ENCODE measurements at regions not wholly inside any gene's neighbourhood (a gene's known extent, or its start where the extent isn't known, plus 50 kb on each side); places are given as distances from the start of the nearest gene placed in this dataset.
"Not testable (repeated sequence)": the region's sequence is repeated elsewhere in the genome, so short reads cannot be mapped to it uniquely, and the experiment has no call there.

GRCh38 chr20:52004715-52005114 is 186.9 kb downstream of the ZFP64 start:
- no peak for DNase-seq

GRCh38 chr20:52004018-52004417 is 187.6 kb downstream of the ZFP64 start:
- no peak for DNase-seq

GRCh38 chr20:52003415-52003814 is 188.2 kb downstream of the ZFP64 start:
- no peak for DNase-seq

- DNase-seq = no peak
Observed at GRCh38 chr20:52001999-52002666, 189.4 kb downstream of the ZFP64 start.

DNA sequence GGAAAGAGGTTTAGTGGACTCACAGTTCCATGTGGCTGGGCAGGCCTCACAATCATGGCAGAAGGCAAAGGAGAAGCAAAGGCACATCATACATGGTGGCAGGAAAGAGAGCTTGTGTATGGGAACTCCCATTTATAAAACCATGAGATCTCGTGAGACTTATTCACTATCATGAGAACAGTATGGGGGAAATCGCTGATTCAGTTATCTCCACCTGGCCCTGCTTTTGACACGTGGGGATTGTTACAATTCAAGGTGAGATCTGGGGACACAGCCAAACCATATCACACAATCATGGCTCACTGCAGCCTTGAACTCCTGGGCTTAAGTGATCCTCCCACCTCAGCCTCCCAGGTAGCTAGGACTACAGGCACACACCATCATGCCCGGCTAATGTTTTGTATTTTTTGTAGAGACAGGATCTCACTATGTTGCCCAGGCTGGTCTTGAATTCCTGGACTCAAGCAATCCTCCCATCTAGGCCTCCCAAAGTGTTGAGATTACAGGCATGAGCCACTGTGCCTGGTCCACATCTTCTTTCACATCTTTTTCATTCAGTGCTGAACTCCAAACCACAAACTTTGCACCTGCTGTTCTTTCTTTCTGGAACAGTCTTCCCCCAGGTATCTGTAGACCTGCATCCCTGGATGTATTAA is 194.2 kb downstream of the ZFP64 start:
- DNase-seq = not testable (repeated sequence)

GRCh38 chr20:51995551-51995951 is 193.2 kb upstream of the SALL4 start:
- no peak for DNase-seq

GRCh38 chr20:51994751-51995417 is 192.6 kb upstream of the SALL4 start:
- DNase-seq = no peak

DNA sequence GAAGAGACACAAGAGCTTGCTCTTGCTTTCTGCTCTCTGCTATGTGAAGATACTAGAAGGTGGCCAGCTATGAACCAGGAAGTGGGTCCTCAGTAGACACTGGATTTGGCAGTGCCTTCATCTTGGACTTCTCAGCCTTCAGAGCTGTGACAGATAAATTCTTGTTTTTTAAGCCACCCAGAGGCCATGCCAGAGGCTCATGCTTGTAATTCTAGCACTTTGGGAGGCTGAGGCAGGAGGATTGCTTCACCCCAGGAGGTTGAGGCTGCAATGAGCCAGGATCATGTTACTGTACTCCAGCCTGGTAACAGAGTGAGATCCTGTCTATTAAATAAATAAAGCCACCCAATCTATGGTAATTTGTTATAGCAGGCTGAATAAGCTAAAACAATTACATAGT is 185.5 kb upstream of the SALL4 start:
- DNase-seq = no peak

GRCh38 chr20:51985013-51985415 is 182.7 kb upstream of the SALL4 start:
- DNase-seq = no peak

GRCh38 chr20:51980277-51980676 is 178.0 kb upstream of the SALL4 start:
- no peak for DNase-seq

DNA sequence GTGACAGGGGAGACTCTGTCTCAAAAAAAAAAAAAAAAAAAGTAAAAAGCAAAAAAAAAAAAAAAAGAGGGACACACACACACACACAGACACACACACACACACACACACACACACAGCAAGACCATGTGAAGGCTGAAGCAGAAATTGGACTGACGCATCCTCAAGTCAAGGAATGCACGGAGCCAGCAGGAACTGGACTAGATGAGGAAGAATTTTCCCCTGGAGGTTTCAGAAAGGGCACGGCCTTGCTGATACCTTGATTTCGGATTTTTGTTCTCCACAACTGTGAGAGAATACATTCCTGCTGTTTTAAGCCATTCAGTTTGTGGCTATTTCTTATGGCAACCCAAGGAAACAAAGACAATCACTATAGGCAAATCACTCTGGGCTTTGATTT is 176.9 kb upstream of the SALL4 start:
- no peak for DNase-seq

- no peak for DNase-seq
Observed at GRCh38 chr20:51978070-51978501, 175.8 kb upstream of the SALL4 start.

DNA sequence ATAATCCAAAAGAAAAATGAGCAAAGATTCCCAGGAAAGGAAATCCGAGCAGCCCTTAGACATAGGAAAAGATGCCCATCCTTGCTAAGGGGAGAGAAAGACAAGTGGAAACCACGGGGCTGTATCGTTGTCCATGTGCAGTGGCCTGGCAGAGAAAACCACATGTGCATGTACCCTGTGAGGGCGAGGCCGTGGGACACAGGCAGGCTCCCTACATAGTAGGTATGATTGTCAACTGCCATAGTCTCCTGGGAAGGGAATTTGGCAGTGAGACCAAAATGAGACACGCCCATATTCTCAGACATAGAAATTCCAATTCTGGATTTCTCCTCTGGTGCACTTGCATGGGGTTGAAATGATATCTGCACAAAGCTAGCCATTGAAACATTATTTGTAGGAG is 169.7 kb upstream of the SALL4 start:
- DNase-seq = no peak

GRCh38 chr20:51970858-51971257 is 168.5 kb upstream of the SALL4 start:
- no peak for DNase-seq

- no peak for DNase-seq
Observed at GRCh38 chr20:51969191-51969590, 166.9 kb upstream of the SALL4 start.

DNA sequence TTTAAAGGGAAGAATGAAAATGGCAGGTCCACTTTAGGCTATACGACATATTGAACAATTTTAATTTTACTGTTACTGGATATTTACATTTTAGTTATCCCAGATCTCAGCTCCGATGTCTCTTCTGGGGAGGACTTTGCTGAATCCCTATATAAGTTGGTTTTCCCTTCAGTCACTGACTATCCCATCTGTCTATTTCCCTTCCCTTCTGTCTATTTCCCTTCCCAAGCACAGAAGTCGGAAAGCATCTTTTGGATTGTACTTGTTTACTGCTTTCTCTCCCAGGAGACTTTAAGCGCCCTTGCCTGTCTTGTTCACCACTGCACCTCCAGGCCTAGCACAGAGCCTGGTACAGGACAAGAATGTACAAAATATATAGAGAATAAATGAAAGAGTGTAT is 165.8 kb upstream of the SALL4 start:
- no peak for DNase-seq

DNA sequence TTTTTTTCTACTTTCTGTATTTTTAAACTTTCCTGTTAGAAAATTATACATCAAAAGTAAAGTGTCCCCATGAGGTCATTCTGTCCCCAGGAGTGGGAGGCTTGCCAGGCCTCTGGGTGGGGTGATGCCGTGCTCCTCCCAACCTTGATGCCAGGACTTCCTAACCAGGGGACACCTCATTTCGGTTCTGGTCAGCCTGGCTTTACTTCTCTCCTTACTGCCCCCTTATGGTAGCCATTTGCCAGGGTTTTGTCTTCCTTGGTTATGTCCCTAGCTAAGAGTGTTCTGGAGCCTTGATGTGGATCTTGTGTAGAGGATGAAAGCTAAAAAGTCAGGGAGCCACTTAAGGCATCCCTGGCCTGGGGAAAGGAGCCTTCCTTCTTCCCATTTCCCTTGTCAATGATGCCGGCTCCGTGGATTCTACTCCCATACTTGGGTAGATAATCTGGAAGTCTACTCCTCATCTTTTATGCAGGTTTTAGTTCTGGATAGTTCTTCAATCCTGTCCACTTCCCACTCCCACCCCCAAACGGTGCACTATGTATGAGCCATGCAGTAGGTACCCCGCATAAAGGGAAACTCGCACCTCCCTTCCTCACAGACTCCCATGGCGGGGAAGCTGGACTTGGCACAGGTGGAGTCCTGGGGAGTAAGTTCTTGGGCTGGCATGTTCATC is 164.1 kb upstream of the SALL4 start:
- DNase-seq = no peak

GRCh38 chr20:51961964-51962761 is 159.8 kb upstream of the SALL4 start:
- no peak for DNase-seq

DNA sequence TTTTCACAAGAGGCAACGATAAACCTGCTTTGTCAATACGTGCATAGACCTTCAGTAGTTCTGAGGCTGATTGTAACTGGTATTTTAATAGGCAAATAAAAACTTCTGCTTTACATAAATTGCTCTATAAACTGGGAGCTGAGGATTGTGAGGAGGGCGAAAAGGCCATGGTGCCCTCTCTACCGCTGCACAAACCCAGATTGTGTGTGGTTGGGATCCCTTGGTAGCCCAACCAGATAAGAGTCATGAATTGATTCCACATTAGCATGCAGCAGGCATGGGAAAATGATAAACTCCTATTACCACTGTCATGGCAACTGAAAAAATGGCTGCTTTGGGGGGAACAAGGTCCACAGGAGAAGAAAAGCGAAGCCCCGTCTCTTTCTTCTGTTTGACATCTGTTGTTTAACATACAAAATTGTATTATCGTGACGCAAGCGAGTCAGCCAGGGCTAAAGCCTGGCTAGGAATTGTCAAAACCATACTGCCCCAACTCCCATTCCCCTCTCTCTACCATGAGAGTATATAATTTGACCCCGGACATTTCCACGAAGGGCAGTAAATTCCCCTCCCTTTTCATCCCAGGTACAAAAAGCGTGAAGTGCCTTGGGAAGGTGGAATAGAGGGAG is 157.8 kb upstream of the SALL4 start:
- DNase-seq = no peak

- no peak for DNase-seq
Observed at GRCh38 chr20:51959066-51959542, 156.8 kb upstream of the SALL4 start.

DNA sequence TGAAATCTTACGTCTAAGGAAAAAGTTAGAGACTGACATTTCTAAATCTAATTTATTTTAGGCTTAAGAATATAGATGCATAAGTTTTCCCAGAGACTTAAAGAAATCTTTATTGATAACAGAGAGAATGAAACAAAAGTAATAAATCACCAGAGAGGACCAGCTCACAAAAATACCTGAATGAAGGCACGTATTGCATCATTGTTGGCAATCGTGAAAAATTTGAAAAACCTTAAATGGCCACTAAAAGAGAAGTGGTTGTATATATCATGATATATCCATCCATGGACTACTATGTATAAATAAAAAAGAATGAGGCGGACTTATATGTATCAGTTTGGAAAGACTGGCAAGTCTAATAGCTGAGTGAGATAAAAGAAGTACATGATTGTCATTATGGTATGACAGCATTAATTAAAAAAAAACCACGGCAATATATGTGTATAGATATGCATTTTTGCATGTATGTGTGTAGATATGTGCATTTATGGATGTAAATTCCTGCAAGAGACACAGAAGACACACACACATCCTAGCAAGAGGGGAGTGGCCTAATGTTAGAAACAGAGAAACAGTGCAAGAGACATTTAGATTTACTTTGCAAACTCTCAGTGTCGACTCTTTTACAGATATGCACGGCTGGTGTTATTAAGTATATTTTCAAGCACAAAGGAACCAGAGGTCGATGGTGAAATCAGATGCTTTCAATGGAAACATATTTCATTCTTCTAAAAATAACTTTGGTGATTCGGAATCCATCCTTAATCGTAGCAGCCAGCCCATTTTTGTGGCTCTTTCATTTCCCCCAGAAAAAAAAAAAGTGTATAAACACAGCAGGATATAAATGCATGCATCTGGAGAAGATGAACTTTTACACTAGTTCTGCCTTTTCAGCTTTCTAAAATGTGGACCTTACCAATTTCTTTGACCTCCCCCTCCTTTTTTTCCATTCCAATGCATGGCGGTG is 156.1 kb upstream of the SALL4 start:
- DNase-seq = no peak
